Motor neuron (in vitro differentiated cells): ENCODE measurements at regions not wholly inside any gene's neighbourhood (a gene's known extent, or its start where the extent isn't known, plus 50 kb on each side); places are given as distances from the start of the nearest gene placed in this dataset.

ENCODE experiments used
- ATAC-seq, 8 experiments: fragments of 200-7000 bp; cut with Tn5 transposase; replicated peaks in 6 of 8; 2 replicates each; pipeline ENCODE4 v1.8.0; 2021; ENCODE audit warnings: mild to moderate bottlenecking in 8 of 8, moderate library complexity in 8 of 8
- H3K27ac ChIP-seq, 2 donors: fragments of 250-450 bp; sonication (Bioruptor Pico); 2 replicates each; pipeline ENCODE4 v1.9.0; 2021; ENCODE audit warnings: antibody characterized with exemption in 2 of 2, mild to moderate bottlenecking in 2 of 2, moderate library complexity in 1 of 2
- H3K4me1 ChIP-seq, 2 donors: fragments of 250-450 bp; sonication (Bioruptor Pico); replicated peaks in 1 of 2; 2 replicates each; pipeline ENCODE4 v1.6.1; 2021; ENCODE audit warnings: antibody characterized with exemption in 2 of 2, mild to moderate bottlenecking in 2 of 2, moderate library complexity in 1 of 2
- H3K4me3 ChIP-seq, 5 donors: fragments of 250-450 bp; sonication (Bioruptor Pico); 2 replicates each; pipeline ENCODE4 v1.9.0; 2021; ENCODE audit warnings: antibody characterized with exemption in 5 of 5, mild to moderate bottlenecking in 5 of 5, moderate library complexity in 4 of 5
- WGBS, 10 experiments: fragments of 450-650 bp; shearing (Covaris generic); methylation state at CpG; one replicate each; pipeline ENCODE4 v1.0.0; 2022; 5-methylcytosine and 5-hydroxymethylcytosine counted together
- in situ Hi-C, 9 experiments: fragments of 400-800 bp; cut with MboI; loops; one replicate each; pipeline ENCODE4 v1.15.0; 2021; ENCODE audit warnings: low sequenced_read_pairs in 9 of 9, low pct_unique_long_range_greater_than_20kb in 2 of 9; ENCODE audit not compliant: unreplicated experiment in 9 of 9

GRCh38 chr3:106392915-106393314 is 524.1 kb upstream of the CBLB start:
- H3K27ac ChIP-seq = no peak overlapping the region
- no peak for ATAC-seq
- no peaks in the 10 kb centered on the region for H3K4me1 ChIP-seq
- in situ Hi-C loops = no loop called here
- WGBS, 10 experiments = 0 to 100% (median 81%) methylated on average over 1 of the region's 1 CpG
- no peak overlapping the region for H3K4me3 ChIP-seq

DNA sequence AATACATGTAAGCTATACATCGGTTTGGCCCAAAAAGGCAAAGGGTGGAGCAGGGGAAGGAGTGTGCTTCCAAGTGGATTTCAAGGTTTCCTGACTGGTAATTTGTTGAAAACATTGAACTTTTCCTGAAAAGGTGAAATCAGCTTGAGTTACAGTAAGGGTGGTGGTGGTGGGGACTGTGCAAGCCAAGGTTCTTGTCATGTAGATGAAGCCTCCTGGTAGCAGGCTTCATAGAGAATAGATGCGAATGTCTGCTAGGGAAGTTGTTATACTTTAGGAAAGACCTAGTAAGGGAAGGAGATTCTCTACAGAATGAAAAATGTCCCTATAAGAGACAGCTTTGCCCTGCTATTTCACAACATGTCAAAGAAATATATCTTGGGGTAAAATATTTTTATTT is 528.2 kb upstream of the CBLB start:
- no peak for ATAC-seq
- no peak overlapping the region for H3K27ac ChIP-seq
- no peak overlapping the region for H3K4me3 ChIP-seq
- peaks cover 10 to 16% of the 10 kb centered on the region in 2 donors for H3K4me1 ChIP-seq
- 17 to 100% (median 90%) methylated on average over 1 to 2 of the region's 2 CpGs; no CpG with 5 or more reads in 3 of the 10 experiments for WGBS, 10 experiments
- in situ Hi-C loops = no loop called here

GRCh38 chr3:106398891-106399600 is 530.2 kb upstream of the CBLB start:
- ATAC-seq = peak in 5 of 8 experiments; percentile 9 to 61 (median 22)
- Histone ChIP-seq H3K4me3 (no peak overlapping the region), H3K4me1 (peaks cover 12 to 16% of the 10 kb centered on the region in 2 donors), H3K27ac (no peak overlapping the region)
- 6 to 61% (median 17%) methylated on average over 1 to 2 of the region's 2 CpGs; no CpG with 5 or more reads in 2 of the 10 experiments for WGBS, 10 experiments
- in situ Hi-C loops = no loop called here

GRCh38 chr3:106399761-106400160 is 530.9 kb upstream of the CBLB start:
- no peak overlapping the region for H3K4me3 ChIP-seq
- H3K27ac ChIP-seq = no peak overlapping the region
- H3K4me1 ChIP-seq = peaks cover 12 to 16% of the 10 kb centered on the region in 2 donors
- WGBS, 10 experiments = 0 to 100% (median 19%) methylated on average over 1 to 4 of the region's 4 CpGs
- in situ Hi-C loops = no loop called here
- ATAC-seq = peak in 5 of 8 experiments; percentile 69 to 94 (median 89)

DNA sequence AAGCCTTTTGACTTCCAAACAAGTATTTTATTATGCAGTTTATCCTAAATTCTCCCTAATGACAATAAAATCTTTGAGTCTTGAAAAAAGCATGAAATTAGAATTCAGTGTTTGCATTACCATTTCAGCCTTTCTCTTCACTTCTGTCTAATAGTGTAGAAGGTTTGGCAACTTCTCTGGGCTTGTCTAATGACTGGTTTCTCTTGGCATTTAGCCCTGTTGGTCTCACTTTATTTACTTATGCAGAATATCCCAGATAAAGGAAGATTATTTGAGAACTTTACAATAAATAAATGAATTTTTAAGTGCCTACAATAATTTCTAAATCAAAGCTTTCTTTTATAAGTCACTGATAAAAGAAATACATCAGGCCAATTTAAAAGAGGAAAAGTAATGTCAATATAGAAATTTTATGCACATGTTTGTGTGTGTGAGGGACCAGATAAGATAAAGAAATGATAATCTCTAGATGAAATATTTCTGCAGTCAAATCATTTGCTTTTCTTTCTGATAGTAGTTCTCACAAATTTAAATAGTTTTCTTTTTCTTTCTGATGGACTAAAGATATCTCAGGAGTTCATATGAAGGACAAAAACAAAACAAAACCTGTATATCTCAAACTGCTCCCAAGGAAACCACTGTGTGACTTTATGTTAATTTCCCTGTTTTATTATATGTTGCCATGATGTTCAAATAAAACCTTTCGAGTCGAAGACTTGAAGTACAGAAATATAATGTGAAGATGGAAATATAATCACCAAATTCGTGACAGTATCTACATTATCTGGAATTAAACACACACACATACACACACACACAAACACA is 533.1 kb upstream of the CBLB start:
- H3K4me1 ChIP-seq = peaks cover 12 to 16% of the 10 kb centered on the region in 2 donors
- no peak overlapping the region for H3K27ac ChIP-seq
- 67 to 100% (median 92%) methylated on average over 3 of the region's 3 CpGs; no CpG with 5 or more reads in 1 of the 10 experiments for WGBS, 10 experiments
- ATAC-seq = no peak
- in situ Hi-C loops = no loop called here
- H3K4me3 ChIP-seq = no peak overlapping the region

GRCh38 chr3:106403371-106404145 is 534.7 kb upstream of the CBLB start:
- Histone ChIP-seq H3K27ac (no peak overlapping the region), H3K4me1 (peaks cover 11 to 14% of the 10 kb centered on the region in 2 donors), H3K4me3 (no peak overlapping the region)
- WGBS, 10 experiments = 80 to 98% (median 88%) methylated on average over 2 to 7 of the region's 7 CpGs
- ATAC-seq = no peak
- in situ Hi-C loops = no loop called here

DNA sequence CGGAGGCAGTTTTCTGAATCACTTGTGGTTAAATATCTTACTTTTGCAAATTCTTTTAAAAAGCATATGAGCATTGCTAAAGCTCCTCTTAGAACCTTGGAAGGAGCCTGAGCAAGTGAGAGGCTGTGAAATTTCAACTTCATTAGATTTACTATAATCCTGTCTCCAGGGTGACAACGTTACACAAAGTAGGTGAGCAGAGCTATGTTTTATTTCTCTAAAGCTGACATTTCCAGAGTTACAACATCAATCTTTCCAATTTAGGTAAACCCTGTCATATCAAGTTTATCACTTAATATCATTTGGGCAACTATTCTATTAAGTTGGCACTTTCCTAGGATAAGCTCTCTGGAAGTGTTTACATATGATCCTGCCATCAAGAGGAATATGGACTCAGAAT is 544.9 kb upstream of the CBLB start:
- 32 to 100% (median 70%) methylated on average over 1 to 2 of the region's 2 CpGs; no CpG with 5 or more reads in 1 of the 10 experiments for WGBS, 10 experiments

DNA sequence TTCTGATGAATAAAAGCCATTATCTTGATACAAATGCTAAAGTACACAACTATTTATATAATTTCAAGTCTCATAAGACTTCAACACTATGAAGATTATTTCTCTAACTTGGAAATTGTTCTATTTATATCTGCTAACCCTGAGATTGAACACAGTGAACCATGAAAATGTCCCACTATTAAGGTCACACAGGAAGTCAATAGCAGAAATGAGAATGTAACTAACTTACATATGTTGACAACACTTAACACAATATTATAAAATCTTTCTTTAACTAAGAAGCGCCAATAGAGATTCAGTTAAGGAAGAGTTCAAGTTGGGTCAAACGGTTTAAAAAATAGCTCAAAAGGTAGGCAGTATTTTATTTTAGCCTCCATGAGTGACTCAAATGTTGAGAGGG is 551.8 kb upstream of the CBLB start:
- WGBS, 10 experiments = 14 to 100% (median 65%) methylated on average over 1 to 2 of the region's 2 CpGs; no CpG with 5 or more reads in 1 of the 10 experiments
- Histone ChIP-seq H3K4me3 (no peak overlapping the region), H3K4me1 (peaks cover 8 to 10% of the 10 kb centered on the region in 2 donors), H3K27ac (no peak overlapping the region)
- in situ Hi-C loops = no loop called here
- ATAC-seq = no peak

More for the DNA sequence above, 544.9 kb upstream of the CBLB start:
- in situ Hi-C loops = no loop called here
- H3K27ac ChIP-seq = no peak overlapping the region
- no peaks in the 10 kb centered on the region for H3K4me1 ChIP-seq
- no peak overlapping the region for H3K4me3 ChIP-seq
- no peak for ATAC-seq

- WGBS, 10 experiments = 90 to 100% methylated on average over 1 of the region's 1 CpG; no CpG with 5 or more reads in 8 of the 10 experiments
- Histone ChIP-seq H3K4me3 (no peak overlapping the region), H3K27ac (no peak overlapping the region), H3K4me1 (peaks cover 8 to 17% of the 10 kb centered on the region in 2 donors)
- in situ Hi-C loops = no loop called here
- ATAC-seq = no peak
These were observed 552.6 kb upstream of the CBLB start for GRCh38 chr3:106421426-106421825.

- Histone ChIP-seq H3K4me3 (no peak overlapping the region), H3K4me1 (peaks cover 8 to 17% of the 10 kb centered on the region in 2 donors), H3K27ac (no peak overlapping the region)
- ATAC-seq = no peak
- in situ Hi-C loops = no loop called here
These were observed 553.1 kb upstream of the CBLB start for GRCh38 chr3:106421909-106422308.

DNA sequence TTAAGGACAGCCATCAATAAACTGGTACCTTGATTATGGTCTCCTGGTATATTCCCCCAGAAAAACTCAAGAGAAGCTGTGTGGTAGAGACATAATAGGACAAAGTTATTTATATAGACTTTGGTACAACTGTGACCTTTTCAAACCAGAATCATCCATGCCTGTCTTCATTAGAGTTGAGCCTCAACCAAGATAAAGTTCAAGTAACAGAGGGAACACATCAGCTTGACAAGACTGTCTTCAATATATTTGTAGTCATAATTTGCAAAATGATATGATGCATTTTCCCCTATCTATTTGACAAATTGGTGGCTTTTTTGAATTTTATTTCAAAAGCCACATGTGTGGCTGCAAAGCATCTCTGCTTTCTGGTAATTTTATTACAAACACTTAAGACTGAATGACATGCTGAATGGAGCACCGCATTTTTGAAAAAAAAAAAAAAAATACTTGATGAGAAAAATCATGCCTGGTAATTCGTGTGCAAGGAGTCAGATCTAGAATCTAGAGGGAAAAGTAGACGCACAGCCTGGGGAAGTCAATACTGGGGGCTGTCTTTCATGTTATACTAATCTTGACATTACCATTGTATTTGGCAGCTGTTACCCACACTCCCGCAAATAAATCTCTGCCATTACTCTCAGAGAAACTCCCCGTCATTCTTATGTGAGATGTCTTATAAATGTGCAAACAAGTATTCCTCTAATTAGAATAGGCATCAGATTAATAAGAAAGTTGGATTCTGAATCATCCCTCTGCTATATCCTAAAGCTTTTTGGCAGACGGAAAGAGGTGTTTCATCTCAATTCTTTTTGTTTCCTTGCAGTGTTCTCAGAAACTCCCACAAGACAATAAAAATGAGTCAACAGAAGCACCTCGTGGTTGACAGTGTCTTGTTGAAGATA is 554.8 kb upstream of the CBLB start:
- Histone ChIP-seq H3K4me1 (peaks cover 8 to 17% of the 10 kb centered on the region in 2 donors), H3K27ac (no peak overlapping the region), H3K4me3 (no peak overlapping the region)
- peak in 4 of 8 experiments; percentile 9 to 42 (median 38) for ATAC-seq
- in situ Hi-C loops = no loop called here
- WGBS, 10 experiments = 20 to 100% (median 61%) methylated on average over 1 to 7 of the region's 7 CpGs

GRCh38 chr3:106425026-106425425 is 556.2 kb upstream of the CBLB start:
- WGBS, 10 experiments = 20 to 100% (median 72%) methylated on average over 1 to 2 of the region's 2 CpGs
- no peak overlapping the region for H3K4me3 ChIP-seq
- peaks cover 8 to 17% of the 10 kb centered on the region in 2 donors for H3K4me1 ChIP-seq
- no peak for ATAC-seq
- no peak overlapping the region for H3K27ac ChIP-seq
- in situ Hi-C loops = no loop called here
